ENCODE measurements at regions not wholly inside any gene's neighbourhood (a gene's known extent, or its start where the extent isn't known, plus 50 kb on each side); places are given as distances from the start of the nearest gene placed in this dataset.

DNA sequence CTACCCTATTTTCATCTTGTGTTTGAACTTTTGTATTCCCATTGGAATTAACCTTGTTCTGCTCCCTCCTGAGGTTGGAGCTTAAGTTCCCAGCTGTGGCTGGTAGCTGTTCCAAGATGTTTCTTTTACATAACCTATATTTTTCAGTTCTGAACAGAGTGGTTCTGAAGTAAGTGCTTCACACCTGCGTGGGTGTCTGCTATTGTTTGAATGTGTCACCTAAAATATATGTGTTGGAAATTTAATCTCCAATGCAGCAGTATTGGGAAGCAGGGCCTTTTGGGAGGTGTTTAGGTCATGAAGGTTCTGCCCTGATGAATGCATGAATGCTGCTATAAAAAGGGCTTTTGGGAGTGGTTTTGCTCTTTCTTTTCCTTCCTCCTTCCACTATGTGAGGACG lies 123.8 kb downstream of the LACC1 start:
- Mint-ChIP-seq H3K4me3 (no peak overlapping the region), H3K36me3 (no peaks in the 10 kb centered on the region), H3K4me1 (no peaks in the 10 kb centered on the region), H3K9me3 (peaks cover 0 to 7% (median 0%) of the 10 kb centered on the region in 3 donors), H3K27me3 (peaks cover 21 to 22% of the 10 kb centered on the region in 2 donors), H3K27ac (no peak overlapping the region)
- ATAC-seq (replicated peaks in 1 of 4) = no peak
- ChIA-PET CTCF (no interaction called here), POLR2A (no interaction called here)
- Histone ChIP-seq H3K9me3 (no peaks in the 10 kb centered on the region), H3K4me1 (ENCODE audit: control insufficient read depth in 1 of 2, extremely low read depth in 1 of 2, insufficient read depth in 2 of 2, low read length in 2 of 2) (no peaks in the 10 kb centered on the region), H3K4me3 (ENCODE audit: control insufficient read depth in 1 of 2, extremely low read depth in 1 of 2, low read length in 1 of 2) (no peak overlapping the region), H3K36me3 (ENCODE audit: control insufficient read depth in 2 of 2, extremely low read depth in 1 of 2, insufficient read depth in 1 of 2, low read length in 1 of 2) (no peaks in the 10 kb centered on the region), H3K27ac (ENCODE audit: low read length) (no peak overlapping the region), H3K27me3 (replicated peaks in 1 of 2; ENCODE audit: control insufficient read depth in 2 of 2, extremely low read depth in 1 of 2, insufficient read depth in 2 of 2, low read length in 1 of 2) (peaks cover 0 to 7% of the 10 kb centered on the region in 2 experiments)
- no peak for DNase-seq
- 40% methylated on average over 1 of the region's 2 CpGs for WGBS (ENCODE audit: insufficient coverage)

GRCh38 chr13:44004878-44005277 lies 125.2 kb downstream of the LACC1 start:
- ATAC-seq (replicated peaks in 1 of 4) (no peak), DNase-seq (no peak)
- Histone ChIP-seq H3K9me3 (no peaks in the 10 kb centered on the region), H3K27ac (ENCODE audit: low read length) (no peak overlapping the region), H3K36me3 (ENCODE audit: control insufficient read depth in 2 of 2, extremely low read depth in 1 of 2, insufficient read depth in 1 of 2, low read length in 1 of 2) (no peaks in the 10 kb centered on the region), H3K4me3 (ENCODE audit: control insufficient read depth in 1 of 2, extremely low read depth in 1 of 2, low read length in 1 of 2) (no peak overlapping the region), H3K4me1 (ENCODE audit: control insufficient read depth in 1 of 2, extremely low read depth in 1 of 2, insufficient read depth in 2 of 2, low read length in 2 of 2) (no peaks in the 10 kb centered on the region), H3K27me3 (replicated peaks in 1 of 2; ENCODE audit: control insufficient read depth in 2 of 2, extremely low read depth in 1 of 2, insufficient read depth in 2 of 2, low read length in 1 of 2) (peaks cover 0 to 7% of the 10 kb centered on the region in 2 experiments)
- peaks cover 0 to 7% (median 0%) of the 10 kb centered on the region in 3 donors for H3K9me3 Mint-ChIP-seq
- peaks cover 21 to 22% of the 10 kb centered on the region in 2 donors for H3K27me3 Mint-ChIP-seq
- no peaks in the 10 kb centered on the region for H3K4me1 Mint-ChIP-seq
- H3K4me3 Mint-ChIP-seq = no peak overlapping the region
- ChIA-PET CTCF (interaction anchor here in 1 of 2 donors (1.0 kb wide), 1 partner anchor 7 kb away, joined by 3 read pairs; no protein-coding TSS in a partner anchor), POLR2A (no interaction called here)
- WGBS (ENCODE audit: insufficient coverage) = 96% methylated on average over 2 of the region's 3 CpGs
- no peak overlapping the region for H3K27ac Mint-ChIP-seq
- no peaks in the 10 kb centered on the region for H3K36me3 Mint-ChIP-seq

DNA sequence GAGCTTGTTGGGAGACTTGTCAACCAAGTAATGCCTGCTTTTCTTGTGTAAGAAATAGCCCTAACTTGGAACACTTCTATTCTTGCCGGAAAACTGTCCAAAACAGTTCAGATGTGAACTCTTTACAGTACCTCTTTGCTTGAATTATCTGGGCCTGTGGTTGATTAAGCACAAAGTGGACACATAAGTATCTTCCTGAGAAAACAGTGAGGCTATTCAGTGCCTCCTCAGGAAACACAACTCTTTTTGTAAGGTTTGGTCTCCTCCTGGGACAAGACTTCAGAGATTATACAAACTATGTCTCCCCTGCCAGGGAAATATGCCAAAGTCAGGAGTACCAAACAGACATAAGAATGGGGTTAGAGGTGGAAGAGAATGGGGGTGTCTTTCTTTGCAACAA lies 127.7 kb downstream of the LACC1 start:
- no peaks in the 10 kb centered on the region for H3K36me3 ChIP-seq (ENCODE audit: control insufficient read depth in 2 of 2, extremely low read depth in 1 of 2, insufficient read depth in 1 of 2, low read length in 1 of 2)
- H3K4me1 ChIP-seq (ENCODE audit: control insufficient read depth in 1 of 2, extremely low read depth in 1 of 2, insufficient read depth in 2 of 2, low read length in 2 of 2) = no peaks in the 10 kb centered on the region
- no peak overlapping the region for H3K4me3 ChIP-seq (ENCODE audit: control insufficient read depth in 1 of 2, extremely low read depth in 1 of 2, low read length in 1 of 2)
- no peak overlapping the region for H3K27ac ChIP-seq (ENCODE audit: low read length)
- Mint-ChIP-seq H3K9me3 (peaks cover 0 to 7% (median 0%) of the 10 kb centered on the region in 3 donors), H3K27me3 (peaks cover 12 to 16% of the 10 kb centered on the region in 2 donors), H3K36me3 (no peaks in the 10 kb centered on the region), H3K4me1 (no peaks in the 10 kb centered on the region), H3K4me3 (no peak overlapping the region), H3K27ac (no peak overlapping the region)
- ATAC-seq (replicated peaks in 1 of 4) (no peak), DNase-seq (no peak)
- no CpG with 5 or more reads among the region's 1 CpG for WGBS (ENCODE audit: insufficient coverage)
- ChIA-PET POLR2A (no interaction called here), CTCF (no interaction called here)
- peaks cover 0 to 7% of the 10 kb centered on the region in 2 experiments for H3K27me3 ChIP-seq (replicated peaks in 1 of 2; ENCODE audit: control insufficient read depth in 2 of 2, extremely low read depth in 1 of 2, insufficient read depth in 2 of 2, low read length in 1 of 2)
- H3K9me3 ChIP-seq = no peaks in the 10 kb centered on the region

DNA sequence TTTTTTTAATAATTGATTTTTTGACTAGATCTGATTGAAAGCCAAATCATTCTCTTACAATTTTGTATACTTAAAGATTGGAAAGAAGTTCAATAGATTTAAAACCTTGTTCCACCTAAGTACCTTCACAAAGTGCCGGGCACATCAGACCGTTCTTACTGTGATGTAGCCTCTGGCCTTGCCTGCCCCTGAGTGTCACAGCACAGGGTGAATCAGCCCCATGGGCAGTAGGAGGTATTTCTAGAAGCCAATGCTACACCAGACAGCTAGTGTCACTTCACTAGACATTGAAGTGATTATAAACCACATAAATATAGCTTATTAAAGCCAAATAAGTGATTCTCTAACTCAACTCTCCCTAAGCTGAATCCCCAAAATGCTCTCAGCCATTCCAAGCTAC lies 131.3 kb downstream of the LACC1 start:
- peaks cover 0 to 7% (median 0%) of the 10 kb centered on the region in 3 donors for H3K9me3 Mint-ChIP-seq
- no peaks in the 10 kb centered on the region for H3K36me3 ChIP-seq (ENCODE audit: control insufficient read depth in 2 of 2, extremely low read depth in 1 of 2, insufficient read depth in 1 of 2, low read length in 1 of 2)
- H3K4me1 ChIP-seq (ENCODE audit: control insufficient read depth in 1 of 2, extremely low read depth in 1 of 2, insufficient read depth in 2 of 2, low read length in 2 of 2) = no peaks in the 10 kb centered on the region
- H3K36me3 Mint-ChIP-seq = no peaks in the 10 kb centered on the region
- no CpG with 5 or more reads among the region's 2 CpGs for WGBS (ENCODE audit: insufficient coverage)
- no peak for ATAC-seq (replicated peaks in 1 of 4)
- DNase-seq = no peak
- H3K27ac ChIP-seq (ENCODE audit: low read length) = no peak overlapping the region
- ChIA-PET POLR2A (no interaction called here), CTCF (interaction anchor here in 1 of 2 donors (0.6 kb wide), 1 partner anchor 8 kb away, joined by 3 read pairs; no protein-coding TSS in a partner anchor)
- peaks cover 0 to 4% of the 10 kb centered on the region in 2 donors for H3K27me3 Mint-ChIP-seq
- H3K27me3 ChIP-seq (replicated peaks in 1 of 2; ENCODE audit: control insufficient read depth in 2 of 2, extremely low read depth in 1 of 2, insufficient read depth in 2 of 2, low read length in 1 of 2) = no peaks in the 10 kb centered on the region
- H3K4me3 ChIP-seq (ENCODE audit: control insufficient read depth in 1 of 2, extremely low read depth in 1 of 2, low read length in 1 of 2) = no peak overlapping the region
- no peak overlapping the region for H3K27ac Mint-ChIP-seq
- H3K9me3 ChIP-seq = no peaks in the 10 kb centered on the region
- no peak overlapping the region for H3K4me3 Mint-ChIP-seq
- no peaks in the 10 kb centered on the region for H3K4me1 Mint-ChIP-seq

DNA sequence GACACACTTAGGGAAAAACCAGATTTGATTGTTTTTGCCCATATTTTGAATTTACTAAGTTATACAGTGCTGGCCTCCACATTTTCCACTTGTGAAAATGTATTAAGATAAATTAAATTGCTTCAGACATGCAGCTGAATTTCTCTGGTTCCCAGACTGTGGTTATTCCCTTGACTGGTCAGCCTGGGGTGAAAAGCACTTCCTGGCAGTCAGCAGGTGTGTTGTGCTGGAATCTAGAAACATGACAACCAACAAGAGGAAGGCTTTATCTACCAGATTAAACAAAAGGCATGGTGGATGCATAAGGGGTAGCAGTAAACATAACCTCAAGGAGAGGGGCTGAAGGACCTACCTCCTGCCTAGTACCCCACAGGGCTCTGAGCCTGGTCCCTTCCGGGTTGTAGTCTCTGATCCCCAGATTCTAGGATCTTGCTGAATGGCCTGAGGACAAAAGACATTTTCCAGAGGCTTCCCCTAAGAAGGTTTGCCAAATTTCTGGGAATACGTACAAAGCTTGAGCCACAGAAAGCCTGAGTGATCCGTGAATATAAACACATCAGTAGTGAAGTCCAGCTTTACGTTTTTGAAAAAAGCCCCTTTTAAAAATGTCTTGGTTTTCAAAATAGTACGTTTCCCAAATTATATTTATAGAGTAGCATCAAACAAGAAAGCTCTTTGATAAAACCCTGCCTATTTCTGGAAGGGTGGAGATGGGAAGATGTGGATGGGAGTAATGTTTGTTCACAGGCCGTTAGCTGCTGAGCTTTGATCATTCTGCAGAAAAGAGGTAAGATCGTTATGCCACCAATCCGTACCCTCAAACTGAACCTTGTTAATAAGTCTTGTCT lies 133.4 kb downstream of the LACC1 start:
- Mint-ChIP-seq H3K36me3 (no peaks in the 10 kb centered on the region), H3K4me1 (peaks cover 0 to 6% (median 2%) of the 10 kb centered on the region in 3 donors), H3K4me3 (no peak overlapping the region), H3K27ac (no peak overlapping the region), H3K27me3 (peaks cover 0 to 4% of the 10 kb centered on the region in 2 donors), H3K9me3 (no peaks in the 10 kb centered on the region)
- ChIA-PET POLR2A (no interaction called here), CTCF (interaction anchor here in 1 of 2 donors (0.6 kb wide), 1 partner anchor 52 kb away, joined by 4 read pairs; no protein-coding TSS in a partner anchor)
- 100% methylated on average over 1 of the region's 8 CpGs for WGBS (ENCODE audit: insufficient coverage)
- no peak overlapping the region for H3K27ac ChIP-seq (ENCODE audit: low read length)
- no peaks in the 10 kb centered on the region for H3K9me3 ChIP-seq
- ATAC-seq (replicated peaks in 1 of 4) (no peak), DNase-seq (no peak)
- H3K27me3 ChIP-seq (replicated peaks in 1 of 2; ENCODE audit: control insufficient read depth in 2 of 2, extremely low read depth in 1 of 2, insufficient read depth in 2 of 2, low read length in 1 of 2) = no peaks in the 10 kb centered on the region
- no peaks in the 10 kb centered on the region for H3K36me3 ChIP-seq (ENCODE audit: control insufficient read depth in 2 of 2, extremely low read depth in 1 of 2, insufficient read depth in 1 of 2, low read length in 1 of 2)
- H3K4me1 ChIP-seq (ENCODE audit: control insufficient read depth in 1 of 2, extremely low read depth in 1 of 2, insufficient read depth in 2 of 2, low read length in 2 of 2) = no peaks in the 10 kb centered on the region
- no peak overlapping the region for H3K4me3 ChIP-seq (ENCODE audit: control insufficient read depth in 1 of 2, extremely low read depth in 1 of 2, low read length in 1 of 2)

DNA sequence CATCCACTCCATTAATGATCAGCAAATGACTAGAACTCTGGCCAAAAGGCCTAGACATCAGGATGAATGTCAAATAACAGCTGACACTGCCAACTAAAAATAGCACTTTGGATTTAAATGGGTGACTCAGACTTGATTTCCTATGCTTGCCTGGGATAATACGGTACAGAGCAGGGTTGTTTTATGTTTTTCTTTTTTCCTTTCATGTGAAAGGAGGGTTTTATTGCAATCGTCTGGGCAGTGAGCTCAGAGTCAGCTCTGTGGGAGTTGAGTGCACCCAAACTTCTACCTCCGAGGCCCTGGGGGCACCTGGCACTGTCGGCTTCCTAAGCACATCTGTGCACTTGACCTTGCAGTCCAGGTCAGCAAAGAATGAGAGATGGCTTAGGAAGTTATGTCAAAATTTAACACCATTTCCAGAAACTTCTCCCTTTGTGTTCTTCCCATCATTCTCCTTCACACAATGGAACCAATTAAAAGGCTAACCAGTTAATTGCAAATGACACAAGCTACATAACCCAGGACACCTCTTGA lies 134.1 kb downstream of the LACC1 start:
- peaks cover 0 to 4% of the 10 kb centered on the region in 2 donors for H3K27me3 Mint-ChIP-seq
- Histone ChIP-seq H3K27me3 (replicated peaks in 1 of 2; ENCODE audit: control insufficient read depth in 2 of 2, extremely low read depth in 1 of 2, insufficient read depth in 2 of 2, low read length in 1 of 2) (no peaks in the 10 kb centered on the region), H3K27ac (ENCODE audit: low read length) (no peak overlapping the region), H3K9me3 (no peaks in the 10 kb centered on the region), H3K4me1 (ENCODE audit: control insufficient read depth in 1 of 2, extremely low read depth in 1 of 2, insufficient read depth in 2 of 2, low read length in 2 of 2) (no peaks in the 10 kb centered on the region), H3K4me3 (ENCODE audit: control insufficient read depth in 1 of 2, extremely low read depth in 1 of 2, low read length in 1 of 2) (no peak overlapping the region), H3K36me3 (ENCODE audit: control insufficient read depth in 2 of 2, extremely low read depth in 1 of 2, insufficient read depth in 1 of 2, low read length in 1 of 2) (no peaks in the 10 kb centered on the region)
- DNase-seq = no peak
- H3K36me3 Mint-ChIP-seq = no peaks in the 10 kb centered on the region
- ChIA-PET POLR2A (no interaction called here), CTCF (no interaction called here)
- H3K4me1 Mint-ChIP-seq = peaks cover 0 to 8% (median 2%) of the 10 kb centered on the region in 3 donors
- H3K9me3 Mint-ChIP-seq = no peaks in the 10 kb centered on the region
- WGBS (ENCODE audit: insufficient coverage) = no CpG with 5 or more reads among the region's 4 CpGs
- no peak overlapping the region for H3K4me3 Mint-ChIP-seq
- H3K27ac Mint-ChIP-seq = no peak overlapping the region
- no peak for ATAC-seq (replicated peaks in 1 of 4)

All from T-cell (primary cell).